HG02678 (cell line): ENCODE measurements at regions not wholly inside any gene's neighbourhood (a gene's known extent, or its start where the extent isn't known, plus 50 kb on each side); places are given as distances from the start of the nearest gene placed in this dataset.
"Not testable (repeated sequence)": the region's sequence is repeated elsewhere in the genome, so short reads cannot be mapped to it uniquely, and the experiment has no call there.

Experiments
- ATAC-seq: cut with Tn5 transposase; IDR thresholded peaks from one replicate; pipeline ENCODE4 v1.9.1; 2021; ENCODE audit warnings: mild to moderate bottlenecking, moderate library complexity; ENCODE audit not compliant: unreplicated experiment

DNA sequence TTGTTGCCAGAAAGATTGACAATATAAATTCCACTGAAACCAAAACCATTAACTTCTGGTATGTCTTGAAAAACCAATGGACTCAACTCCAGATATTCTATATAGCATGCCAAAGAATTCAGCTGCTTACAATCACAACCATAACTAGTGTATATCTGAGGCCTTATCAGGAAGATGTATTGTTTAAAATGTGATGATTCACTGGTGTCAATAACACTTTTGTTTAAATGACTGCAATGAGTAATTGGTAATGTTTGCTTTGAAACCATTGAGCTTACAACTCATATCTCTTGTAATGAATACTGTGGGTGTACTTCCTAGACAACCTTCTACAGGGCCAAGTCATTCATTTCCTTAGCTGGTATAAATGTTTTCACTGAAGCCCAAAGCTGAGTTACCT, 727.9 kb upstream of the KCND2 start:
- no peak for ATAC-seq

DNA sequence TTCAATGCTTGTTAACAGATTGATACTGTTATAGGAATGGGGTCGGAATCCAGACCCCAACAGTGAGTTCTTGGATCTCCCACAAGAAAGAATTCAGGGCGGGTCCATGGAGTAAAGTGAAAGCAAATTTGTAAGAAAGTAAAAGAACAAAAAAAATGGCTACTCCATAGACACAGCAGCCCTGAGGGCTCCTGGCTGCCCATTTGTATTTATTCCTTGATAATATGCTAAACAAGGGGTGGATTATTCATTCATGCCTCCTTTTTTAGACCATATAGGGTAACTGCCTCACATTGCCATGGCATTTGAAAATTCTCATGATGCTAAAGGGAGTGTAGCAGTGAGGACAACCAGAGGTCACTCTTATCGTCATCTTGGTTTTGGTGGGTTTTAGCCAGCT, 717.2 kb upstream of the KCND2 start:
- no peak for ATAC-seq

DNA sequence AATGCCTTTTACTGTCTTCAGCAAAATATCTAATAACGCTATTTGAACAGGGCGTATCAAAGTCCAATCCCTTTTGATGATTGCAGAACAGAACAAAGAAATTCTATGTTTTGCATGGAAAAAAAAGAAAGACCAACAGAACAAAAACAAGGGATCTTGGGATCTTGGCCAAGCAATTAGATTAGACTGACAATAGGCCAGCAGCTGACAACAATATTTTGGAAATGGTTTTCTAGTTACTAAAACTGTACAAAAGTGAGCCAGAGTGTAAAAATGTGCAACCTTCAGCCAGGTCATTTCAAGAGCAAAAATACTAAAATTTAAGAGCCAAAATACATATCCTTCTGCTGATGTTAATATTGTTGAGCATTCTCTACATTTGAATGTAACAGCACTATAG, 716.5 kb upstream of the KCND2 start:
- ATAC-seq, result no peak

DNA sequence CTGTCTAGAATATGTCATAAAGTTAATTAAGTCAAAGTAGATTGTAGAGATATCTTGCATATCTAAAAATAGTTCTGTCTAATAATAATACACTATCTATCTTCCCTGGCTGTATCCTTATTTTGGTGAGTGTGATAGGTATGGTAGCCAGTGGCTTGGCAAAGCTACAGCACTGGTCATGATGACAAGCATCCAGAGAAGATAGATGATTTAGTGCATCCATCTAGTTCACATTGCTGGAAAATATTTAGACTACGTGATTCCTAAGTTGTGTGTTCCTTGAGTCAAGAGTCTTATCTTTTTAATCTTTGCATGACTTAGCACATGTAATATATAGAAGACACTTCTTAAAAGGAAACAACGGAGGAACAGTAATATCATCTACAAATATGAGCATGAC, 711.2 kb upstream of the KCND2 start:
- ATAC-seq, result no peak

DNA sequence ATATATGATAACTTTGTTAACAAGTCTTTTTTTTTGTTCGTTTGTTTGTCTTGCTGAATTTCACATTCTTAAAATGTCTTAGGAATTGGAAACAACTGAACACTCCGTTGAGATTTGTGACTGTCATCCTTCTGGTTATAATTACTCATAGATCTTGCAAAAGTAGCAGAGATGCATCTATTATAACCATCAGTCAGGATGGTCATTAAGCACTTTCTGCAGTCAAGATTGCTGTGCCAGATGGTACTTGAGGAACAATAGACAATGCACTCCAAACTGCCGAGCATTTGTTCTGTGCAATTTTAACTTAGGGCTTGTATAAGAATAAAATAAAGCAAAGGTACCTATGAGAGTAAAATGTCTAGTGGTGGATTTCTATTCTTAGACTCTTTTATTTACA, 710.1 kb upstream of the KCND2 start:
- ATAC-seq, result no peak

DNA sequence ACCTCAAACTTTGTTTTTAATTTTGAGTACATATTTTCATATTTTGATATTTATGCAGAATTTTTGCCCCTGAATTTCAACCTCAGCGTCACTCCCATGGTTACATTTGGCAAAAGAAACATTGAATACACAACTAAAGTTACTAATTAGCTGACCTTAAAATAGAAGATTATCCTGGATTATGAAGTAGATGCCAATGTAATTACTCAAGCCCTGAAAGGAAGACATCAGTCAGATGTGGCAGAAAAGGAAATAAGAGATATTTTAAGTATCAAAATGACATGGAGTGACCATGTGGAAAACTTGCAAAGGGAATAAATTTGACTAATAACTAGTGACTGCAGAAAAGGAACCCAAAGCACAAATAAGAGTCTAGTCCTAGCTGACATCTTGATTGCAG, 701.3 kb upstream of the KCND2 start:
- ATAC-seq, result no peak

DNA sequence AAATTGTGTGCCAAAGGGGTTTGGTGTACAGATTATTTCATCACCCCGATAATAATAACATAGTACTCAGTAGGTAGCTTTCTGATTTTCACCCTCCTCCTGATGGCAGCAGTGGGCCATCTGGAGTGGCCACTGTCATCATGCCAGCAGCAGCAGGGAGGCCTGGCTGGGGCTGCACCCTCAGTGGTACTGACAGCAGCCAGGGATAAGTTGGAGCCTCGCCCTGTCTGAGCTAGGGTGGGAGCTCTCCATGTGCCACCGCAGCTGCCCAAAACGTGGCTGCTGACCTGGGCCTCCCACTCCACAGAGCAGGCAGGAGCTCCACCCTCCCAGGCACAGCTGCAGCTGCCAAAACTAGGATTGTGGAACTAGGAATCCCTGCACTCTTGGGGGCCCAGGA, 700.8 kb upstream of the KCND2 start:
- ATAC-seq, result no peak

DNA sequence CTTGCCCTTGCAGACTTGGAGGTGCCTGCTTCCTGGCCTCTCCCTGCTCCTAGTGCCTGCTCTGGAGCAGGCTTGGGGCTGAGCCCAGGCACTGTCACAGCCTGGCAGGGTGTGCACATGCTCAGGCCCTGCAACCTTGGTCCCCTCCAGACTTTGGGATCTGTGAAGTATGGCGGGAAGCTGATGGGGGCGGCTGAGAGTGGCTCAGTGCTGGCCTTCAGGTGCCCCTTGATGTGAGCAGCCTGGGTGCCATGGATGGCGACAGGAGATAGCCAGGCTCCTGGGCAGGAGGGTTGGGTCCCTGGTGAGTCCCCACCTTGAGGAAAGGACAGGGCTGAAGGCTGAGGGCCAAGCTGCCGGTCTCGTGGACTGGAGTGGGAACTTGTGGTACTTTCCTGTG, 700.4 kb upstream of the KCND2 start:
- ATAC-seq, result no peak

DNA sequence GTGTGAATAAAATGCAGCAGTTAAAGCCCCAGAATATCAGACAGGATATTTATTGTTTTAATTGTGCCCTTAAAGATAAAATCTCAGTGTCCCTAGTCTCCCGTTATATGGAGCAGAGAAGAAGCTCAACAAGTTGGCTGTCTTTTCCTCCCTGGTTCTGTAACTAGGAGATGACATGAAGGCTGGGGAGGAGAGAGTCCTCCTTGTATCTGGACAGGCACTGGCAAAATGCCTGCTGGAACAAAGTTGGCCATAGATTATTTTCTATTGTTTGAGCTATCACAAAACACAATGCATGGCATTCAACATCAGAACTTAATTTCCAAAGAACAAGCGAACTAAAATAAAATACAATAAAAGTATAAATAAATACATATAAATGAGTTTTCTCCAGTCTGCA, 694.9 kb upstream of the KCND2 start:
- ATAC-seq, result no peak

DNA sequence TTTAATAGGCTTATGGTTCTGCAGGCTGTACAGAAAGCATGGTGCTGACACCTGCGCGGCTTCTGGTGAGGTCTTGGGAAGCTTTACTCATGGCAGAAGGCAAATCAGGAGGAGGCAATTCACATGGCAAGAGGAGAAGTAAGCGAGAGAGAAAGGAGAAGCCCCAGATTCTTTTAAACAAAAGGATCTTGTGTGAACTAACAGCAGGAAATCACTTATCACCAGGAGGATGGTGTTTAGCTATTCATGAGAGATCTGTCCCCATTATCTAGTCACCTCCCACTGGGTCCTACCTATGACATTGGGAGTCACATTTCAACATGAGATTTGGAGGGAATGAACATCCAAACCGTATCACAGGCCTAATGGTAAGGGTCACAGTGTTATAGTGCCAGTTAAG, 678.0 kb upstream of the KCND2 start:
- no peak for ATAC-seq

DNA sequence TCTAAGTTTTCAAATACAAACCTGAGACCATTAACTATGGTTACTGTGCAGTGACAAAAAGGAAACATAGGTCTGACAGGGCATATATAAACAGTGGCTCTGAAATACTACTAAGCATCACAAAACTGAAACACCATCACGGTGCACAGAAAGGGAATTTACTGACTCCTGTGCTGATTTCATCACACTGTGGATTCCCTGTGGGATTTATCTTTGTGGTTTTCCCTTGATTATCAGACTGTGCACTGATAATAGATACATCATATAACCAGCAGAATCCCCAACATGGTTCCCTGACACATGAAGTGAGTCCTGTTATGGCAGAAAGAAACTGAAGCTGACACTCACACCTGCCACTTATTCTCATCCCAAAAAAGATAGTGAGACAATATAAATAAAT, 676.3 kb upstream of the KCND2 start:
- no peak for ATAC-seq

DNA sequence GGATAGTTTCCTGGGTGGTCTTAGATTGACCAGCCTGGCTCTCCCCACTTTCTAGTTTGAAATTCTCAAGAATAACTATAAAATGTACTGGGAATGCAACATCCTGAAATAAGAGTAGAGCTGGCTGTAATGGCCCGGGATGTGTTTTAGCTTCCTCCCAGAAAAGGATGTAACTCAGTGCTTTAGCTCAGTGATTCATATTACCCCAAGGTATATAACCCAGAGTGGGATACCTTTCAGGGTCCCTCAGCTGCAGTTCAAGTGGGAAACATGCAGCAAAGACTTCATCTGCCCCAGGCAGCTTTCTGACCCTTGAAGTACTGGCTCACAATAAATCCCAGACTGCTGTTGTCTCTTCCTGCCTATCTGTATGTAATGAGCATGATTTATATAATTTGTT, 666.7 kb upstream of the KCND2 start:
- no peak for ATAC-seq

DNA sequence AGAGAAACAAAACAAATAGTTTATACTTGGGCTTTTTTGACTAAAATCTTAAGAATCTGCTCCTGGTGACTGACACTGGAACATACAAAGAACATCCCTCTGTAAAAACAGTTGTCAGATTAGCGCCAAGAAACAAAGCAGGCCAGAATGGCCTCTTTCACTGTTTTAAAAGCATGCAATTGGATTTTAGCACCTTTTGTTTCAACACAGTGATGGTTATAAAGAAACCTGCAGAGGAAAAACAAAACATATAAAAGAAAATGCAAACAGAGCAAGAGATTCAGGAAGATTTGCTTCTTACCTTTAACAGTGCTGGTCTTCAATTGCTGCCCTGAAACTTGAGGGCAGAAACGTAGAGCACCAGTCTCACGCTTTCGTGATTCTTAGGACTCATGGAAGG, 652.2 kb upstream of the KCND2 start:
- ATAC-seq, result no peak

DNA sequence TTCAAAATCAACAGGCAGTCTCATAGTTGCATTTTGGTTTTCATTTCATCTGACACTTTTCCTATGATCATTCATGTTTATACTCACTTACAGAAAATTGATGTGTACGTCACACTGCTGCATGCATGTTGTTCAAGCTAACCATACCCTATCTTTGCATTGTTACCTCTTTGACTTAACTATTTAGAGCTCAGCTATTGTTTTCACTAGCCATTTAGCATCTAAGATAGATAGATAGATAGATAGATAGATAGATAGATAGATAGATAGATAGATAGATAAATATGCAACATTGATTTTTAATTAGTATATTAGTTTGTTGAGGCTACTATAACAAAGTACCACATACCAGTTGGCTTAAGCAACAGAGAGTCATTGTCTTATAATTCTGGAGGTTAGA, 649.5 kb upstream of the KCND2 start:
- ATAC-seq, result no peak

DNA sequence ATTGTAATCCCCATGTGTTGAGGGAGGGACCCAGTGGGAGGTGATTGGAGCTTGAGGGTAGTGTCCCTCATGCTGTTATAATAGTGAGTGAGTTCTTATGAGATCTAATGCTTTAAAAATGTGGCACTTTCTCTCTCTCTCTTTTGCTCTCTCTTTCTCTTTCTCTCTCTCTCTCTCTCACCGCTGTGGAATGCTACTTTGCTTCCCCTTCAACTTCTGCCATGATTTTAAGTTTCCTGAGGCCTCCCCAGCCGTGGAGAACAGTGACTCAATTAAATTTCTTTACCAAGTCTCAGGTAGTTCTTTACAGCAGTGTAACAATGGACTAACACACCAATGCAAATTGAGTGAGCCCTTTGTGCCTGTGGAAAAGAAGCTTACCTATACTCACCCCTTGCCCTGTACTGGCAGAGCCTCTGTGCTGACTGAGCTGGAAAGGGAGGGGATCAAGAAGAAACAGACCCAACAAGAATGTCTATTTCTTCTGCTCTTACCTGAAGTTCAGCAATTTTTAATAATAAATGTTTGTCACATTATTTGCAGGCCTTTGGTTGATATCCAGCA, 642.5 kb upstream of the KCND2 start:
- no peak for ATAC-seq

DNA sequence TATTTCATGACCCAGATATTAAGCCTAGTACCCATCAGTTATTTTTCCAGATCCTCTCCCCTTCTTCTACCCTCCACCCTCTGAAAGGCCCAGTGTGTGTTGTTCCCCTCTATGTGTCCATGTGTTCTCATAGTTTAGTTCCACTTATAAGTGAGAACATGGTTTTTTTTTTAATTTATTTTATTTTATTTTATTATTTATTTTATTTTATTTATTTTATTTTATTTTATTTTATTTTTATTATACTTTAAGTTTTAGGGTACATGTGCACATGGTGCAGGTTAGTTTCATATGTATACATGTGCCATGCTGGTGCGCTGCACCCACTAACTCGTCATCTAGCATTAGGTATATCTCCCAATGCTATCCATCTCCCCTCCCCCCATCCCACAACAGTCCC, 639.2 kb upstream of the KCND2 start:
- ATAC-seq, result not testable (repeated sequence)

DNA sequence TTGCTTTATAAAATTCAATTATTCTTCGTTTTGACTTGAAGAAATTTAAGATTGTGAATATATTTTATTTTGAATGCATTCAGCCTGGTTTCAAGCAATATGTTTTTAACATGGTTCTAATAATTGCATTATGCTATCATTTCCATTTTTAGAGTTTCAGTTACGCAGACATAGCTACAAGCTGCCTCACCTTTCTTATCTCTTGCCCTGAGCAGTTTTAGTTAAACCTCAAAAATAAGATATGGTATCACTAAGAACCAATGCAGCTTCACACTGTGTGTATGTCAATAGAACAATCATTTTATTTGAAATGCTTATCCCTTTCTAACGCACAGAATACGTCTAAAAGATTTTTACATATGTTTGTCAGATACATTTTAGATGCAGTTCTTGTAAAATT, 632.6 kb upstream of the KCND2 start:
- ATAC-seq, result no peak

DNA sequence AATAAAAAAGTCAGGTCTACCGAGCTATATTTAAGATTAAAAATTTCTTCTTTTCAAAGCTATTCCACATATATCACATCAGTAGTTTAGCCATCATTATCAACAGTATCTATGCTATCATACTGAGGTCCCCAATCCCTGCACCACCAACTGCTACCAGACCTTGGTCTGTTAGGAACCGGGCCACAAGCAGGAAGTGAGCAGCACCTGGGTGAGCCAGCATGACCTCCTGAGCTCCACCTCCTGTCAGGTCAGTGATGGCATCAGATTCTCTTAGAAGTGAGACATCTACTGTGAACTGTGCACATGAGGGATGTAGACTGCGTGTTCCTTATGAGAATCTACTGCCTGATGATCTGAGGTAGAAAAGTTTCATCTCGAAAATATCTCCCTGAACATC, 632.1 kb upstream of the KCND2 start:
- ATAC-seq, result no peak

DNA sequence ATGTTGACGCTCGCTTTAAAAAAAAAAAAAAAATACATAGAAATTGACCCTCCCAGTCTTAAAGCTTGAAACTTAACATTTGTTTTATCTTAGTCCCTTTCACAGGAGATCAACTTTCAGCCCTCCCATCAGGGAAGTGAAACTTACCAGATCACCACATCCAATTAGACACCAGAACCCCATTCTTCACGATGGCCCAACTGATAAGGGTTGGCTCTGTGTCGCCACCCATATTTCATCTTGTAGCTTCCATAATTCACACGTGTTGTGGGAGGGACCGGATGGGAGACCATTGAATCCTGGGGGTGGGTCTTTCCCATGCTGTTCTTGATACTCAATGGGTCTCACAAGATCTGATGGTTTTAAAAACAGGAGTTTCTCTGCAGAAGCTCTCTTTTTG, 629.4 kb upstream of the KCND2 start:
- ATAC-seq, result no peak

DNA sequence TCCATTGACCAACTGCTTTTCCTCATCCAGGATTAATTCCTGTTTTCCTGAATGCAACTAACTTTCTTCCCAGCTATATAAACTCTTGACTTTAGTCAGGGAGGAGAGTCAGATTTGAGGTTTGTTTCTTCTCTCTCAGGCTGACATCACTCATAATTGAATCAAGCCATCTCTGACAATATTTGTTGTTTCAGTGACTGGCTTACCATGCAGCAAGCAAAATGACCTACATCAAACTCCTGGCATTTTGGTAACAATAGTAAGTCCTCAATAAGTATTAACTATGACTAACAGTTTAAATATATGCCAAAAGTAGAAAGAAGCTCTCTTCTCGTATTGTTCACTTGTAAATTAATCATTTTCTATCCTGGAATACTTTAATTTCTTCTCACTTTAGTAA, 625.7 kb upstream of the KCND2 start:
- no peak for ATAC-seq

DNA sequence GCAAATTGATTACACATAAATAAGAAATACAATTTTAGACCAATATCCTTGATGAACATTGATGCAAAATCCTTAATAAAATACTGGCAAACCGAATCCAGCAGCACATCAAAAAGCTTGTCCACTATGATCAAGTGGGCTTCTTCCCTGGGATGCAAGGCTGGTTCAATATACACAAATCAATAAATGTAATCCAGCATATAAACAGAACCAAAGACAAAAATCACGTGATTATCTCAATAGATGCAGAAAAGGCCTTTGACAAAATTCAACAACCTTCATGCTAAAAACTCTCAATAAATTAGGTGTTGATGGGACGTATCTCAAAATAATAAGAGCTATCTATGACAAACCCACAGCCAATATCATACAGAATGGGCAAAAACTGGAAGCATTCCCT, 624.2 kb upstream of the KCND2 start:
- not testable (repeated sequence) for ATAC-seq

DNA sequence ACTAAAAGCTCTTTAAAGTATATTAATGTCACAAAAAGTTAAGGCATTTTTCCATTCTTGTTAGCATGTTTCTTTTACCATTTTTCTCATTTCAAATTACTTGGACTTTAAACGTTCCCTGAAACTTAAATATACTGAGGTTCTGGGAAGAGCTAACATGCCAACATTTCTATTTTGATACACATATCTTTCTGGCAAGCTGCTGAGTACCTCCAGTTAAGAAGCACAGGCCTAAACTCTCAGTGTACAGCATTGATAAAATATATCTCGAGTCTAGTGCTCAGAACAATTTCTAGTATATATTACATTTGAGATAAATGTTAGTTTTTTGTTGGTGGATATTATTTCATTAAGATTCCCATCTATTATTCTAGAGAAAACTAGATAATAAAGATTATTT, 612.9 kb upstream of the KCND2 start:
- ATAC-seq, result no peak

DNA sequence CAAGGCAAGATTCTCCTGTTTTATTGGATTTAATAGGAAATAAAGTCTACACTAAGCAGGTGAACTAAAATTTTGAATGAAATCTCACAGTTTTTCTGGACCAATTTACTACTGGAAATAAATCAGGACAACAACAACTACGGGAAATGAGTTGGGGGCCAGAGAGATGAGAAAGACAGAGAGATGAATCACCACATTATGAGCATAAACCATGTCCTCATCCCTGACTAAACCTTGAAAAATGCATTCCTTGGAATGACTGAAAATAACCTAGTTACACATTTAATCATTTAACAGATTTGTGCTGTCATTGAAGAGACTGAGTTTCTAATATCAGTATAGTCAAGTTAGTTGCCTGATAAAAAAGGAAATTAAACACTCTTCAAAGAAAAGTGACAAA, 608.4 kb upstream of the KCND2 start:
- no peak for ATAC-seq

DNA sequence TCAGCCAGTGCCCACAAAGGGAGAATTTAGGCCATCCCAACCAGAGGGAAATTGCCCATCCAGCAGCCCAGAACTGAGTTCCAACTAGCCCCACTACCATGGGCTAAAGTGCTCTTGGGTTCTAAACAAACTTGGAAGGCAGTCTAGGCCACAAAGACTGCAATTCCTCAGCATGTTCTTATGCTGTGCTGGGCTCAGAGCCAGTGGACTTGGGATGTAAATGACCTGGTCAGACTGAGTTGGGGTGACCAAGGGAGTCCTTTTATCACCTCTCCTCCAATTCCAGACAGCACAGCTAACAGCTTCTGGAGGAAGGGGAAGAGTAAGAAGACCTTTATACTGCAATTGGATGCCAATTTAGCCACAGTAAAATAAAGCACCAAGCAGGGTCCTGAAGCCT, 607.2 kb upstream of the KCND2 start:
- no peak for ATAC-seq
